HEK293 (cell line): ENCODE measurements at regions not wholly inside any gene's neighbourhood (a gene's known extent, or its start where the extent isn't known, plus 50 kb on each side); places are given as distances from the start of the nearest gene placed in this dataset.
A peak's percentile ranks its signal among the peaks of the same experiment; 100 is the strongest.

Source experiments
- CTCF ChIA-PET: fragments of 350-600 bp; formaldehyde crosslinking; extraction: SDS; loops from one replicate; lab custom pipeline; 2021; ENCODE audit warnings: antibody characterized with exemption; lab: Yijun Ruan, JAX
- POLR2A ChIA-PET: fragments of 300-600 bp; formaldehyde crosslinking; extraction: SDS; loops from one replicate; lab custom pipeline; 2020; ENCODE audit warnings: antibody characterized with exemption, inconsistent platforms; lab: Yijun Ruan, JAX
- H3K27ac ChIP-seq: fragments of 200-500 bp; sonication (Bioruptor generic); 2 replicates; pipeline ENCODE4 v1.5.1; 2014; ENCODE audit warnings: low read depth, low read length, control low read depth, inconsistent platforms; ENCODE audit errors: extremely low read depth
- H3K36me3 ChIP-seq, 2 experiments: fragments of 200-500 bp in 1 of 2; sonication (Bioruptor generic) in 1 of 2; 1 replicate in 1 of 2; 2 replicates in 1 of 2; pipeline ENCODE4 v1.5.1; 2014 to 2017; ENCODE audit warnings: inconsistent platforms in 2 of 2, low read length in 2 of 2; ENCODE audit not compliant: control insufficient read depth in 2 of 2, insufficient read depth in 1 of 2
- H3K4me1 ChIP-seq: fragments of 200-500 bp; sonication (Bioruptor generic); 2 replicates; pipeline ENCODE4 v1.5.1; 2014; ENCODE audit warnings: mild to moderate bottlenecking, low read length, inconsistent platforms; ENCODE audit not compliant: control insufficient read depth, insufficient read depth
- H3K4me3 ChIP-seq: 2 replicates; pipeline ENCODE4 v1.5.1; 2011; ENCODE audit warnings: low read depth, mild to moderate bottlenecking, control low read depth, low read length, moderate library complexity
- H3K9me3 ChIP-seq: fragments of 200-500 bp; sonication (Bioruptor generic); 2 replicates; pipeline ENCODE4 v1.5.1; 2014; ENCODE audit warnings: low read depth, low read length, inconsistent platforms; ENCODE audit not compliant: control insufficient read depth, insufficient read depth
- OSR2 ChIP-seq: fragments of 450-650 bp; formaldehyde crosslinking; IDR thresholded peaks from 2 replicates; pipeline ENCODE4 v1.5.1; 2016; ENCODE audit warnings: missing biosample characterization, missing genetic modification characterization
- PRDM1 ChIP-seq: fragments of 450-650 bp; formaldehyde crosslinking; IDR thresholded peaks from 2 replicates; pipeline ENCODE4; 2016; ENCODE audit warnings: missing biosample characterization, missing genetic modification characterization
- REPIN1 ChIP-seq: fragments of 450-650 bp; formaldehyde crosslinking; IDR thresholded peaks from 2 replicates; pipeline ENCODE4 v1.5.1; 2017; ENCODE audit warnings: missing biosample characterization, missing genetic modification characterization, low read depth
- SCRT1 ChIP-seq: fragments of 450-650 bp; formaldehyde crosslinking; IDR thresholded peaks from 2 replicates; pipeline ENCODE4 v1.5.1; 2016; ENCODE audit warnings: missing biosample characterization, missing genetic modification characterization, borderline replicate concordance
- ZIC2 ChIP-seq: fragments of 450-650 bp; formaldehyde crosslinking; IDR thresholded peaks from 2 replicates; pipeline ENCODE4 v1.5.1; 2016; ENCODE audit warnings: missing biosample characterization, missing genetic modification characterization
- ZNF114 ChIP-seq: fragments of 450-650 bp; formaldehyde crosslinking; IDR thresholded peaks from 2 replicates; pipeline ENCODE4 v1.5.0; 2017; ENCODE audit warnings: missing biosample characterization, missing genetic modification characterization
- ZNF133 ChIP-seq: fragments of 450-650 bp; formaldehyde crosslinking; IDR thresholded peaks from 2 replicates; pipeline ENCODE4 v1.5.1; 2016; ENCODE audit warnings: missing biosample characterization, missing genetic modification characterization
- ZNF140 ChIP-seq: fragments of 450-650 bp; formaldehyde crosslinking; IDR thresholded peaks from 2 replicates; pipeline ENCODE4 v1.5.1; 2016; ENCODE audit warnings: missing biosample characterization, missing genetic modification characterization
- ZNF16 ChIP-seq: fragments of 450-650 bp; formaldehyde crosslinking; IDR thresholded peaks from 2 replicates; pipeline ENCODE4 v1.5.1; 2016; ENCODE audit warnings: low read depth, missing biosample characterization, missing genetic modification characterization
- ZNF175 ChIP-seq: fragments of 450-650 bp; formaldehyde crosslinking; IDR thresholded peaks from 2 replicates; pipeline ENCODE4 v1.5.1; 2016; ENCODE audit warnings: missing biosample characterization, missing genetic modification characterization
- ZNF248 ChIP-seq: fragments of 450-650 bp; formaldehyde crosslinking; IDR thresholded peaks from 2 replicates; pipeline ENCODE4 v1.5.1; 2017; ENCODE audit warnings: missing biosample characterization, missing genetic modification characterization
- ZNF302 ChIP-seq: fragments of 450-650 bp; formaldehyde crosslinking; IDR thresholded peaks from 2 replicates; pipeline ENCODE4 v1.5.1; 2016; ENCODE audit warnings: missing biosample characterization, missing genetic modification characterization, low read depth
- ZNF324 ChIP-seq: fragments of 450-650 bp; formaldehyde crosslinking; IDR thresholded peaks from 2 replicates; pipeline ENCODE4 v1.5.1; 2016; ENCODE audit warnings: missing biosample characterization, missing genetic modification characterization
- ZNF350 ChIP-seq: fragments of 450-650 bp; formaldehyde crosslinking; IDR thresholded peaks from 2 replicates; pipeline ENCODE4 v1.5.0; 2017; ENCODE audit warnings: missing biosample characterization, mild to moderate bottlenecking, missing genetic modification characterization
- ZNF362 ChIP-seq: fragments of 450-650 bp; formaldehyde crosslinking; IDR thresholded peaks from 2 replicates; pipeline ENCODE4 v1.5.1; 2016; ENCODE audit warnings: missing biosample characterization, missing genetic modification characterization
- ZNF366 ChIP-seq: fragments of 450-650 bp; formaldehyde crosslinking; conservative IDR thresholded peaks from 2 replicates; pipeline ENCODE4 v1.5.1; 2016; ENCODE audit warnings: missing biosample characterization, missing genetic modification characterization
- ZNF549 ChIP-seq: fragments of 450-650 bp; IDR thresholded peaks from 2 replicates; pipeline ENCODE4 v1.5.1; 2018; ENCODE audit warnings: missing biosample characterization, missing genetic modification characterization, mild to moderate bottlenecking, inconsistent platforms, moderate library complexity
- ZNF555 ChIP-seq: fragments of 450-650 bp; formaldehyde crosslinking; conservative IDR thresholded peaks from 2 replicates; pipeline ENCODE4 v1.5.1; 2017; ENCODE audit warnings: missing biosample characterization, mild to moderate bottlenecking, missing genetic modification characterization, inconsistent platforms
- ZNF768 ChIP-seq: fragments of 450-650 bp; formaldehyde crosslinking; IDR thresholded peaks from 2 replicates; pipeline ENCODE4 v1.5.1; 2018; ENCODE audit warnings: missing biosample characterization, mild to moderate bottlenecking, missing genetic modification characterization
- ZNF837 ChIP-seq: fragments of 450-650 bp; formaldehyde crosslinking; IDR thresholded peaks from 2 replicates; pipeline ENCODE4 v1.5.1; 2016; ENCODE audit warnings: missing biosample characterization, missing genetic modification characterization
- ZSCAN23 ChIP-seq: fragments of 450-650 bp; formaldehyde crosslinking; IDR thresholded peaks from 2 replicates; pipeline ENCODE4 v1.5.1; 2016; ENCODE audit warnings: missing biosample characterization, missing genetic modification characterization
- ZXDB ChIP-seq: fragments of 450-650 bp; formaldehyde crosslinking; IDR thresholded peaks from 2 replicates; pipeline ENCODE4 v1.5.1; 2016; ENCODE audit warnings: missing biosample characterization, missing genetic modification characterization
- TF ChIP-seq, protein P1 (sequence below): fragments of 450-650 bp; formaldehyde crosslinking; IDR thresholded peaks from 2 replicates; pipeline ENCODE4; 2016; ENCODE audit warnings: missing biosample characterization, missing genetic modification characterization
- TF ChIP-seq, protein P2 (sequence below): fragments of 450-650 bp; formaldehyde crosslinking; IDR thresholded peaks from 2 replicates; pipeline ENCODE4 v1.5.1; 2016; ENCODE audit warnings: missing biosample characterization, missing genetic modification characterization, borderline replicate concordance

DNA sequence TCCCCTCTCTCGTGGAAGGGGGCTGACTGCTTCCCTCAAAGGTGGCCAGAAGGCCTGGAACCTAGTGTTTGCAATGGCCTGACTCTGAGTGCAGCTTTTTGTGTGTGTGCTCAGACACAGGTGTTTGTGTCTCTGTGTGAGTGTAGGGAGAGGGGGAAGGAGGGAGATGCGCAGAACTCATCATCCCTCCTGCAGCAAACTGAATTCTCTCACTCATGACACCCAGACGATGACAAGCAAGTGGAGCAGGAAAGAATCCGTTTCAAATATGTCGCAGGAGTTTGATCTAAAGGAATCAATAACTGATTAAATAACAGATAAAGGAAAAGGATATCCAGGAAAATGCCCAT, 101.4 kb downstream of the TNFAIP3 start:
- no peak overlapping the region for H3K27ac ChIP-seq
- H3K36me3 ChIP-seq, result no peaks in the 10 kb centered on the region
- no peaks in the 10 kb centered on the region for H3K4me1 ChIP-seq
- no peaks in the 10 kb centered on the region for H3K9me3 ChIP-seq
- H3K4me3 ChIP-seq, result no peak overlapping the region
- ChIA-PET POLR2A (interaction anchor here (0.6 kb wide), 1 partner anchor 104 kb away, joined by 4 read pairs; no protein-coding TSS in a partner anchor), CTCF (interaction anchor here (0.5 to 3.3 kb wide), 4 partner anchors 24 to 264 kb away, joined by 3 to 16 read pairs (median 8); no protein-coding TSS in a partner anchor)
- TF ChIP-seq ZNF837 (no peak), SCRT1 (tag by site-specific recombination) (no peak), ZNF114 (no peak), REPIN1 (tag by site-specific recombination) (no peak)
- TF ChIP-seq, protein P1, sequence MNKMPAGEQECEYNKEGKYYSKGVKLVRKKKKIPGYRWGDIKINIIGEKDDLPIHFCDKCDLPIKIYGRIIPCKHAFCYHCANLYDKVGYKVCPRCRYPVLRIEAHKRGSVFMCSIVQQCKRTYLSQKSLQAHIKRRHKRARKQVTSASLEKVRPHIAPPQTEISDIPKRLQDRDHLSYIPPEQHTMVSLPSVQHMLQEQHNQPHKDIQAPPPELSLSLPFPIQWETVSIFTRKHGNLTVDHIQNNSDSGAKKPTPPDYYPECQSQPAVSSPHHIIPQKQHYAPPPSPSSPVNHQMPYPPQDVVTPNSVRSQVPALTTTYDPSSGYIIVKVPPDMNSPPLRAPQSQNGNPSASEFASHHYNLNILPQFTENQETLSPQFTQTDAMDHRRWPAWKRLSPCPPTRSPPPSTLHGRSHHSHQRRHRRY (tag by site-specific recombination), result no peak

GRCh38 chr6:137968901-137969300, 101.8 kb downstream of the TNFAIP3 start:
- H3K9me3 ChIP-seq, result no peaks in the 10 kb centered on the region
- H3K27ac ChIP-seq, result no peak overlapping the region
- H3K4me3 ChIP-seq, result no peak overlapping the region
- H3K4me1 ChIP-seq, result no peaks in the 10 kb centered on the region
- POLR2A ChIA-PET, result interaction anchor here (0.6 kb wide), 1 partner anchor 105 kb away, joined by 4 read pairs; no protein-coding TSS in a partner anchor
- CTCF ChIA-PET, result interaction anchor here (1.6 to 3.3 kb wide), 2 partner anchors 169 to 261 kb away, joined by 4 to 12 read pairs; no protein-coding TSS in a partner anchor
- TF ChIP-seq ZNF350 (tag by site-specific recombination), result 0 out of 2 replicates have a peak, but pooled peaks have one; percentile 8
- no peak for TF ChIP-seq ZSCAN23 (tag by site-specific recombination)
- no peak for TF ChIP-seq ZXDB (tag by site-specific recombination)
- H3K36me3 ChIP-seq, result no peaks in the 10 kb centered on the region

DNA sequence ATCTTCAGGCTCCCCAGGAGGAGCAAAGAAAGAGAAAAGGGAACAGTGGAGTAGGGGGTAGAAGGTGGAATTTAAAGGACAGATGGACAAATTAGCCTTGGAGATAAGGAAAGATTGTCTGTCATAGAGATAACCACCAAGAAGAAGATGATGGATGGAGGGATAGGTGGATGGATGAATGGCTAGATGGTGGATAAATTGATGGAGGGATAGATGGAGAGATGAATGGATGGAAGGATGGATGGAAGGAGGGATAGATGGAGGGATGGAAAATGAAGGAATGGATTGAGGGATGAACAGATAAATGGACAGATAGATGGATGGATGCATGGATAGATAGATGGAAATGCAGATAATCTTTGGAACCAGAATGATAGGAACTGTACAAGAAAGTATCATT, 102.8 kb downstream of the TNFAIP3 start:
- Histone ChIP-seq H3K27ac (no peak overlapping the region), H3K36me3 (no peaks in the 10 kb centered on the region), H3K9me3 (no peaks in the 10 kb centered on the region), H3K4me1 (no peaks in the 10 kb centered on the region)
- TF ChIP-seq ZNF366 (tag by site-specific recombination) (peak; percentile 96), ZNF16 (tag by site-specific recombination) (no peak), ZNF555 (tag by site-specific recombination) (0 out of 2 replicates have a peak, but pooled peaks have one; percentile 2)
- TF ChIP-seq, all 188 proteins: peak for 2
- POLR2A ChIA-PET, result no interaction called here
- no peak overlapping the region for H3K4me3 ChIP-seq
- CTCF ChIA-PET, result interaction anchor here (0.6 to 3.3 kb wide), 3 partner anchors 34 to 265 kb away, joined by 3 to 12 read pairs (median 8); no protein-coding TSS in a partner anchor

DNA sequence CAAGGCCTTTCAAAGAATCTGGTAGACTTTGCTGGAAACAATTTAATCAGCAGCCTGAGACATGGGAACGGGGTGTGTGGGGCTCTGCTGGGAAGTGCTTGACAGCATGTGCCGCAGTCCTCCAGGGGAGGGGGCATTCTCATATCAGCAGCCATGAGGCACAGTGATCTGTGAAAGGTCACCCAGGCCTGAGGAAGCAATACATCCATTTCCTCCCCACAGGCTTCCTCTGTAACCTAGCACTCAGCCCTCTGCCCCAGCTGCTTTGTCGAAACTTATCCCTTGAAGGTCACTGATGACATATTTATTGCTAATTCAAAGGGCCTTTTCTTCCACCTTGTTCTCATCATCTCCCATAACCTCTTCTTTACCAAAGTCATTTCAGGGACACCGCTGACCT, 103.3 kb downstream of the TNFAIP3 start:
- H3K4me3 ChIP-seq, result no peak overlapping the region
- CTCF ChIA-PET, result interaction anchor here (1.9 to 2.3 kb wide), 2 partner anchors 26 to 33 kb away, joined by 8 to 12 read pairs; no protein-coding TSS in a partner anchor
- POLR2A ChIA-PET, result no interaction called here
- TF ChIP-seq ZIC2 (tag by site-specific recombination) (no peak), ZNF302 (tag by site-specific recombination) (no peak), ZNF324 (tag by site-specific recombination) (no peak), ZSCAN23 (tag by site-specific recombination) (no peak), ZNF133 (tag by site-specific recombination) (no peak), ZNF248 (no peak), REPIN1 (tag by site-specific recombination) (no peak), ZNF140 (tag by site-specific recombination) (no peak), ZNF362 (no peak), PRDM1 (no peak), OSR2 (no peak), ZNF549 (tag by site-specific recombination) (no peak), ZNF175 (tag by site-specific recombination) (no peak), ZNF768 (tag by site-specific recombination) (no peak)
- TF ChIP-seq, protein P2, sequence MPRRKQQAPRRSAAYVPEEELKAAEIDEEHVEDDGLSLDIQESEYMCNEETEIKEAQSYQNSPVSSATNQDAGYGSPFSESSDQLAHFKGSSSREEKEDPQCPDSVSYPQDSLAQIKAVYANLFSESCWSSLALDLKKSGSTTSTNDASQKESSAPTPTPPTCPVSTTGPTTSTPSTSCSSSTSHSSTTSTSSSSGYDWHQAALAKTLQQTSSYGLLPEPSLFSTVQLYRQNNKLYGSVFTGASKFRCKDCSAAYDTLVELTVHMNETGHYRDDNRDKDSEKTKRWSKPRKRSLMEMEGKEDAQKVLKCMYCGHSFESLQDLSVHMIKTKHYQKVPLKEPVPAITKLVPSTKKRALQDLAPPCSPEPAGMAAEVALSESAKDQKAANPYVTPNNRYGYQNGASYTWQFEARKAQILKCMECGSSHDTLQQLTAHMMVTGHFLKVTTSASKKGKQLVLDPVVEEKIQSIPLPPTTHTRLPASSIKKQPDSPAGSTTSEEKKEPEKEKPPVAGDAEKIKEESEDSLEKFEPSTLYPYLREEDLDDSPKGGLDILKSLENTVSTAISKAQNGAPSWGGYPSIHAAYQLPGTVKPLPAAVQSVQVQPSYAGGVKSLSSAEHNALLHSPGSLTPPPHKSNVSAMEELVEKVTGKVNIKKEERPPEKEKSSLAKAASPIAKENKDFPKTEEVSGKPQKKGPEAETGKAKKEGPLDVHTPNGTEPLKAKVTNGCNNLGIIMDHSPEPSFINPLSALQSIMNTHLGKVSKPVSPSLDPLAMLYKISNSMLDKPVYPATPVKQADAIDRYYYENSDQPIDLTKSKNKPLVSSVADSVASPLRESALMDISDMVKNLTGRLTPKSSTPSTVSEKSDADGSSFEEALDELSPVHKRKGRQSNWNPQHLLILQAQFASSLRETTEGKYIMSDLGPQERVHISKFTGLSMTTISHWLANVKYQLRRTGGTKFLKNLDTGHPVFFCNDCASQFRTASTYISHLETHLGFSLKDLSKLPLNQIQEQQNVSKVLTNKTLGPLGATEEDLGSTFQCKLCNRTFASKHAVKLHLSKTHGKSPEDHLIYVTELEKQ (tag by site-specific recombination), result no peak

More for the DNA sequence above, 103.3 kb downstream of the TNFAIP3 start:
- no peak overlapping the region for H3K27ac ChIP-seq
- no peaks in the 10 kb centered on the region for H3K4me1 ChIP-seq
- H3K36me3 ChIP-seq, result no peaks in the 10 kb centered on the region
- no peaks in the 10 kb centered on the region for H3K9me3 ChIP-seq
